Loucy (cell line): ENCODE measurements at regions not wholly inside any gene's neighbourhood (a gene's known extent, or its start where the extent isn't known, plus 50 kb on each side); places are given as distances from the start of the nearest gene placed in this dataset.

Source experiments
- H2AFZ ChIP-seq: fragments of 200-600 bp; sonication (generic); 2 replicates; pipeline ENCODE4 v1.6.0; 2016; ENCODE audit warnings: antibody characterized with exemption, mild to moderate bottlenecking, low read length, moderate library complexity
- H3F3A ChIP-seq: fragments of 200-600 bp; 2 replicates; pipeline ENCODE4 v1.6.0; 2016; ENCODE audit warnings: antibody characterized with exemption, low read depth, mild to moderate bottlenecking
- H3K27me3 ChIP-seq: fragments of 200-600 bp; sonication (generic); 2 replicates; pipeline ENCODE4 v1.6.1; 2014; ENCODE audit warnings: low read length, mild to moderate bottlenecking; ENCODE audit not compliant: insufficient read depth, poor library complexity, severe bottlenecking
- H3K36me3 ChIP-seq: fragments of 200-600 bp; sonication (generic); 2 replicates; pipeline ENCODE4 v1.6.1; 2016; ENCODE audit warnings: low read length; ENCODE audit not compliant: insufficient read depth
- H3K4me1 ChIP-seq: fragments of 200-600 bp; sonication (generic); 2 replicates; pipeline ENCODE4 v1.5.1; 2014; ENCODE audit warnings: low read length, mild to moderate bottlenecking; ENCODE audit not compliant: insufficient read depth, poor library complexity, severe bottlenecking
- H3K4me2 ChIP-seq: fragments of 200-600 bp; sonication (generic); 2 replicates; pipeline ENCODE4 v1.6.0; 2014; ENCODE audit warnings: antibody characterized with exemption, low read length, low read depth, mild to moderate bottlenecking; ENCODE audit not compliant: poor library complexity, severe bottlenecking
- H3K4me3 ChIP-seq: fragments of 200-600 bp; sonication (generic); 2 replicates; pipeline ENCODE4 v1.5.1; 2014; ENCODE audit warnings: low read length, mild to moderate bottlenecking, mixed read lengths; ENCODE audit not compliant: poor library complexity, severe bottlenecking
- H3K79me2 ChIP-seq: fragments of 200-600 bp; sonication (generic); 2 replicates; pipeline ENCODE4 v1.6.1; 2014; ENCODE audit warnings: low read length; ENCODE audit not compliant: insufficient read depth
- H3K9ac ChIP-seq: fragments of 200-600 bp; sonication (generic); 2 replicates; pipeline ENCODE4 v1.6.0; 2014; ENCODE audit warnings: mild to moderate bottlenecking, low read depth, low read length, moderate library complexity; ENCODE audit not compliant: poor library complexity, severe bottlenecking
- H3K9me2 ChIP-seq: fragments of 200-600 bp; sonication (generic); replicated peaks from 2 replicates; pipeline ENCODE4 v1.6.1; 2016; ENCODE audit warnings: low read depth, low read length, mixed read lengths
- H3K9me3 ChIP-seq: fragments of 200-600 bp; sonication (generic); 2 replicates; pipeline ENCODE4 v1.6.1; 2014; ENCODE audit warnings: mild to moderate bottlenecking, antibody characterized with exemption, low read length, low read depth; ENCODE audit not compliant: insufficient read depth
- H4K20me1 ChIP-seq: fragments of 200-600 bp; sonication (generic); 2 replicates; pipeline ENCODE4 v1.6.0; 2014; ENCODE audit warnings: antibody characterized with exemption, low read length, mild to moderate bottlenecking; ENCODE audit not compliant: insufficient read depth, poor library complexity, severe bottlenecking
- CTCF ChIP-seq: fragments of 200-600 bp; sonication (generic); conservative IDR thresholded peaks from 2 replicates; pipeline ENCODE4 v1.5.1; 2014; ENCODE audit warnings: mild to moderate bottlenecking, antibody characterized with exemption, low read length
- EZH2phosphoT487 ChIP-seq: fragments of 200-600 bp; IDR thresholded peaks from 2 replicates; pipeline ENCODE4 v1.6.1; 2018; ENCODE audit warnings: antibody characterized with exemption, mild to moderate bottlenecking, moderate library complexity, borderline replicate concordance

GRCh38 chr3:159640225-159640624 lies 348.4 kb upstream of the IL12A start:
- Histone ChIP-seq H3K4me2 (no peak overlapping the region), H3K9ac (no peak overlapping the region), H3K9me3 (no peaks in the 10 kb centered on the region), H3K36me3 (no peaks in the 10 kb centered on the region), H3K79me2 (no peaks in the 10 kb centered on the region), H3K27me3 (no peaks in the 10 kb centered on the region), H2AFZ (no peak overlapping the region), H3K9me2 (no peaks in the 10 kb centered on the region), H3K4me3 (no peak overlapping the region), H3F3A (no peaks in the 10 kb centered on the region), H4K20me1 (no peaks in the 10 kb centered on the region), H3K4me1 (no peaks in the 10 kb centered on the region)
- TF ChIP-seq CTCF (no peak), EZH2phosphoT487 (no peak)

DNA sequence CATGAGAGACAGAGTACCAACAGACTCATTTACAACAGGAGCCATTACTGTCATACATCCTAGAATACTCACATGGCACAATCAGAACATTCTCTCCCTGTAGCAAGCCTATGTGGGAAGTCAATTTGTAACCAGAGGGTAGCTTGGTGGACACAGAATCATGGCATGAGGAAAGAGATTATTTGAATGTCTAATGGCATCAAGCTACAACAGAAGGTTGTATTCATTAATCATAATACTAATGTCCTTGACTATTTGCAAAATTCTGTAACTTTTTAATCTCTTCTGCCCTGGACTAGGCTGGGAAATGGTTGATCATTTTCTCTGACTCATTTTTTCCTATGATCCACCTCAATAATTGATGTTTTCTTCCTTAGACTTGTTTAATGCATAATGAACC lies 345.2 kb upstream of the IL12A start:
- H3F3A ChIP-seq, result no peaks in the 10 kb centered on the region
- H3K9me3 ChIP-seq, result no peaks in the 10 kb centered on the region
- no peak overlapping the region for H3K9ac ChIP-seq
- TF ChIP-seq CTCF (no peak), EZH2phosphoT487 (no peak)
- no peaks in the 10 kb centered on the region for H4K20me1 ChIP-seq
- no peaks in the 10 kb centered on the region for H3K79me2 ChIP-seq
- no peaks in the 10 kb centered on the region for H3K9me2 ChIP-seq
- no peaks in the 10 kb centered on the region for H3K36me3 ChIP-seq
- no peaks in the 10 kb centered on the region for H3K27me3 ChIP-seq
- H2AFZ ChIP-seq, result no peak overlapping the region
- H3K4me3 ChIP-seq, result no peak overlapping the region
- no peaks in the 10 kb centered on the region for H3K4me1 ChIP-seq
- no peak overlapping the region for H3K4me2 ChIP-seq

GRCh38 chr3:159645874-159646273 lies 342.8 kb upstream of the IL12A start:
- H3F3A ChIP-seq, result no peaks in the 10 kb centered on the region
- H2AFZ ChIP-seq, result no peak overlapping the region
- H3K27me3 ChIP-seq, result no peaks in the 10 kb centered on the region
- H3K4me3 ChIP-seq, result no peak overlapping the region
- no peaks in the 10 kb centered on the region for H3K9me2 ChIP-seq
- no peaks in the 10 kb centered on the region for H3K79me2 ChIP-seq
- TF ChIP-seq CTCF (no peak), EZH2phosphoT487 (no peak)
- H3K9ac ChIP-seq, result no peak overlapping the region
- H3K36me3 ChIP-seq, result no peaks in the 10 kb centered on the region
- no peaks in the 10 kb centered on the region for H3K9me3 ChIP-seq
- no peak overlapping the region for H3K4me2 ChIP-seq
- H3K4me1 ChIP-seq, result no peaks in the 10 kb centered on the region
- no peaks in the 10 kb centered on the region for H4K20me1 ChIP-seq
